ENCODE measurements at regions not wholly inside any gene's neighbourhood (a gene's known extent, or its start where the extent isn't known, plus 50 kb on each side); places are given as distances from the start of the nearest gene placed in this dataset.

- CTCF ChIA-PET: no interaction called here
- no peak for DNase-seq
- POLR2A ChIA-PET: no interaction called here
- Mint-ChIP-seq H3K27me3 (no peaks in the 10 kb centered on the region), H3K27ac (no peak overlapping the region), H3K9me3 (no peaks in the 10 kb centered on the region), H3K4me3 (no peak overlapping the region), H3K4me1 (no peaks in the 10 kb centered on the region), H3K36me3 (ENCODE audit: low read depth) (no peaks in the 10 kb centered on the region)
These were observed 92.1 kb downstream of the SLC25A47 start for GRCh38 chr14:100415226-100415625.

- no peaks in the 10 kb centered on the region for H3K4me1 Mint-ChIP-seq
These were observed 93.0 kb downstream of the SLC25A47 start for GRCh38 chr14:100416081-100416680.

DNA sequence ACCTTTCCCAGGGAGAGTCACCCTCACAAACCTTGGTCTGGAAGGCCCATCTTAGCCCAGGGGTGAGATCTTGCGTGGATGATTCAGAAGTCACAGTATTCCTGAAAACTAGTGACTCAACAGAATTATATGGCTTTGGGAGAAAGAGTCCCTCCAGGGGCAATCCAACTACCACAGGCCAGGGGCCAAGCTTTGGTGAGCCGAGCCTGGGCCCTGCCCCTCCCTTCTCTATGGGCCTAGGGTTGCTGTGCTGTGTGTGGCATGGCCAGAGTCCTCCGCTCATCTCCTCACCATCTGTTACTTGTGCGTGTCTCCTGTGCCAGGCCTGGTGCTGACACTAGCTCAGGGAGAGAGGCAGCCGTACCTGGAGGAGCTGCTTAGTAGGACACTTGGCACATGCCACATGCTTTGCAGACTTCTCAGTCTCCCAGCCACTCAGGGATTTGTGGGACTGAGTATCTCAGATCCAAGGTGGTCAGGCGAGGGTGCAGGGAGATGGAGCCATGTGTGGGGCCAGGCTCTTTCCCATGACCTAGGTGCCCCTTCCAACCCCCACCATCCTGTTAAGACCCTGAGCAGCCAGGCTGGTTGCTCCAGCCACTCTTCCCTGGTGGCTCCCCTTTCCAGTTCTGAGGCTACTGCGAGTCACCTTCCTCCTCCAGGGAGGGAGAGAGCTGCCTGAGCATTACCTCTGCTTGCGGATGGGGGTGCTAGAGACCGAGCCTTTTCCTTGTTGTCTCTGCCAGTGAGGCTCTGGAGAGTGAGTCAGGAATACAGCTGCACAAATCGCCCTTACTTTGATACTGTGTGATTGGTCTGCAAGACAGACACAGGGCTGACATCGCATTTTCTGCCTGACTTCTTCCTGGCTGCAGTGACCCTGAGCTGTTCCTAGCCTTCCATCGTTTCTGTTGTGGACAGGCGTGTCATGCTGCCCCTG, 94.1 kb downstream of the SLC25A47 start:
- H3K4me3 Mint-ChIP-seq: no peak overlapping the region
- POLR2A ChIA-PET: no interaction called here
- H3K4me1 Mint-ChIP-seq: no peaks in the 10 kb centered on the region
- DNase-seq: no peak
- H3K27ac Mint-ChIP-seq: no peak overlapping the region
- no peaks in the 10 kb centered on the region for H3K27me3 Mint-ChIP-seq
- CTCF ChIA-PET: interaction anchor here (1.4 kb wide), 1 partner anchor 229 kb away, joined by 3 read pairs; no protein-coding TSS in a partner anchor
- no peaks in the 10 kb centered on the region for H3K36me3 Mint-ChIP-seq (ENCODE audit: low read depth)
- H3K9me3 Mint-ChIP-seq: no peaks in the 10 kb centered on the region

More at GRCh38 chr14:100416081-100416680, 93.0 kb downstream of the SLC25A47 start:
- Mint-ChIP-seq H3K27ac (no peak overlapping the region), H3K9me3 (no peaks in the 10 kb centered on the region), H3K36me3 (ENCODE audit: low read depth) (no peaks in the 10 kb centered on the region), H3K27me3 (no peaks in the 10 kb centered on the region), H3K4me3 (no peak overlapping the region)
- ChIA-PET POLR2A (no interaction called here), CTCF (no interaction called here)
- DNase-seq: no peak

GRCh38 chr14:100419856-100420255, 96.7 kb downstream of the SLC25A47 start:
- H3K27ac Mint-ChIP-seq: no peak overlapping the region
- DNase-seq: no peak
- POLR2A ChIA-PET: no interaction called here
- CTCF ChIA-PET: no interaction called here
- H3K27me3 Mint-ChIP-seq: no peaks in the 10 kb centered on the region
- H3K4me1 Mint-ChIP-seq: peaks cover 5% of the 10 kb centered on the region
- H3K9me3 Mint-ChIP-seq: no peaks in the 10 kb centered on the region
- H3K4me3 Mint-ChIP-seq: no peak overlapping the region
- no peaks in the 10 kb centered on the region for H3K36me3 Mint-ChIP-seq (ENCODE audit: low read depth)

GRCh38 chr14:100421756-100422470, 98.8 kb downstream of the SLC25A47 start:
- no peak overlapping the region for H3K27ac Mint-ChIP-seq
- H3K4me3 Mint-ChIP-seq: no peak overlapping the region
- H3K4me1 Mint-ChIP-seq: peaks cover 15% of the 10 kb centered on the region
- no peaks in the 10 kb centered on the region for H3K27me3 Mint-ChIP-seq
- no peaks in the 10 kb centered on the region for H3K36me3 Mint-ChIP-seq (ENCODE audit: low read depth)
- no peak for DNase-seq
- POLR2A ChIA-PET: no interaction called here
- no peaks in the 10 kb centered on the region for H3K9me3 Mint-ChIP-seq
- CTCF ChIA-PET: interaction anchor here (0.8 to 2.1 kb wide), 2 partner anchors 14 to 16 kb away, joined by 3 to 5 read pairs; no protein-coding TSS in a partner anchor

DNA sequence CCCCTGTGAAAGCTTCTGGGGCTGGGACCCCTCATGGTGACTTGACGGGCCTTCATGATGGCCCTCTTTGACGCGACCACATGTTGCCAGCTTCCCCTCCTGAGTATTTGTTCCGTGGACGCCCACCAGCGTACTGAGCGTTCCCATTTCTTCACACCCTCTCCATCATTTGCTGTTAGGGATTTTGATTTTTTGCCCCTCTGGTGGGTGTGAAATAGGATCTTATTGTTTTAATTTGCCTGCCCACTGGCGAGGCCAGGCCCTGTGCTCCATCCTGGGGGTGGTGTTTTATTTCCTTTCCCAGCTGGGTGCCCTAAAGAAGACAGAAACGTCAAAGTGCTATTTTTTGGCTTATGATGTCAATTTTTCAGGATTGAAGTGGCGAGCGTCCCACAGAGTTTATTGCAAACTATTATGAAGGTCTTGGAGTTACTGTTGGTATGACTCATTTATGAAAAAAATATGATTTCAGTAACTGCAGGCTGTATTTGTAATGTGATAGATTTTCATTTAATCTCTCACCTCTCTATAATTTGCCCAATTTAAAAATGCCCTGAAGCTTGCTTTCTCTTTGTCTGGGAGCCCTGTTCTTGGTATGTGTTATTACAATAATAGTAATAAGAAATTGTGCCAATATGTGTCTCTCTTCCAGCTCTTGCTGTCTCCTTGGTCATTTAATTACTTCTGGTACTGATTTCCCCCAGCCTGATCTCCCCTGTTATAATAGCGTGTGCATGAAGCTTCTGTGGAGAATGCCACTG, 99.6 kb downstream of the SLC25A47 start:
- Mint-ChIP-seq H3K4me1 (peaks cover 15% of the 10 kb centered on the region), H3K27ac (no peak overlapping the region), H3K36me3 (ENCODE audit: low read depth) (no peaks in the 10 kb centered on the region), H3K4me3 (no peak overlapping the region), H3K27me3 (no peaks in the 10 kb centered on the region), H3K9me3 (no peaks in the 10 kb centered on the region)
- CTCF ChIA-PET: interaction anchor here (2.1 kb wide), 1 partner anchor 16 kb away, joined by 5 read pairs; no protein-coding TSS in a partner anchor
- no peak for DNase-seq
- POLR2A ChIA-PET: no interaction called here

- Mint-ChIP-seq H3K9me3 (no peaks in the 10 kb centered on the region), H3K27me3 (no peaks in the 10 kb centered on the region), H3K27ac (peak overlapping the region; percentile 26), H3K4me1 (peaks cover 15% of the 10 kb centered on the region), H3K4me3 (no peak overlapping the region), H3K36me3 (ENCODE audit: low read depth) (no peaks in the 10 kb centered on the region)
- ChIA-PET CTCF (no interaction called here), POLR2A (no interaction called here)
- DNase-seq: no peak
These were observed 100.3 kb downstream of the SLC25A47 start for GRCh38 chr14:100423317-100424010.

- DNase-seq: no peak
- ChIA-PET CTCF (interaction anchor here (0.9 to 2.3 kb wide), 6 partner anchors 11 to 221 kb away, joined by 3 to 7 read pairs (median 4); no protein-coding TSS in a partner anchor), POLR2A (no interaction called here)
- H3K4me1 Mint-ChIP-seq: peaks cover 15% of the 10 kb centered on the region
- no peaks in the 10 kb centered on the region for H3K36me3 Mint-ChIP-seq (ENCODE audit: low read depth)
- H3K4me3 Mint-ChIP-seq: no peak overlapping the region
- H3K27ac Mint-ChIP-seq: peak overlapping the region; percentile 26
- no peaks in the 10 kb centered on the region for H3K27me3 Mint-ChIP-seq
- no peaks in the 10 kb centered on the region for H3K9me3 Mint-ChIP-seq
These were observed 101.6 kb downstream of the SLC25A47 start for GRCh38 chr14:100424504-100425428.

DNA sequence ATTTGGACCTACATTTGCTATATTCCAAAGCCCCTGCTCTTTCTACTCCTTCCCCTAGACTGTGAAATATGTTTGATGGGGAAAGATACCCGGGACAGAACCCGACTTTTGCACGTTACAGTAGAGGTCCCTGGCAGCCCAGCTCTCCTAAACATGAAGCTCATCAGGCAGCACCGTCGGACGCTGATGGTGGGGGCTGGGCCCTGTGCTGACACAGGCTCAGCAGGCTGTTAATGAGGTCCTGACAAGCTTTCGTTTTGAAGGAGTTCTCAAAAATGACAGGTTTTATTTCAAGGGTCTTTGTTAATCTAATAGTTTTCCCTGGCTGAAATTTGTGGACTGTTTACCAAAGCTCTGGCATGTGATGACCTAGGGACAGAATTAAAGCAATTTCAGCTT, 102.3 kb downstream of the SLC25A47 start:
- Mint-ChIP-seq H3K4me1 (peaks cover 15% of the 10 kb centered on the region), H3K27ac (no peak overlapping the region), H3K4me3 (no peak overlapping the region), H3K27me3 (no peaks in the 10 kb centered on the region), H3K36me3 (ENCODE audit: low read depth) (no peaks in the 10 kb centered on the region), H3K9me3 (no peaks in the 10 kb centered on the region)
- DNase-seq: no peak
- CTCF ChIA-PET: interaction anchor here (0.7 to 2.3 kb wide), 7 partner anchors 10 to 220 kb away, joined by 3 to 7 read pairs (median 4); no protein-coding TSS in a partner anchor
- POLR2A ChIA-PET: no interaction called here

DNA sequence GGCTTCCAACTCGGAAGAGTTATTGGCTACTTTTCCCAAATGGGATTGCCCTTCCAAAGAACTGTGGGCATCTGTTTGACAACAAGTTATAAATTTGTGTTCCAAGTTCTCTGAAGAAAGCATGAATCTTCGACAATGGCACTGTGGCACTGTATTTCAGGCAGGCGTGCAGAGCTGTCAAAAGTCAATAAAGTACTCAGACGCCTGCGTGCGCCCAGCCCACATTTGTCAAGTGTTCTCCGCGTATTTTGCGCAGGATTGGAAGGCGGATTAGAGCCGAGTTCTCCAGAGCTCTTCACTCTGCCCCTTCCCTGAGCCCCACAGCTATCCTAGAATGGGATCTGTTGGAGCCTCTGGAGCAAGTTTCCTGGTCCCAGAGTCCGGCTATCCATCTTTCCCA, 103.2 kb downstream of the SLC25A47 start:
- no peaks in the 10 kb centered on the region for H3K36me3 Mint-ChIP-seq (ENCODE audit: low read depth)
- no peak overlapping the region for H3K27ac Mint-ChIP-seq
- H3K4me3 Mint-ChIP-seq: no peak overlapping the region
- H3K4me1 Mint-ChIP-seq: peaks cover 15% of the 10 kb centered on the region
- CTCF ChIA-PET: interaction anchor here (1.2 to 2.3 kb wide), 2 partner anchors 13 to 16 kb away, joined by 3 to 7 read pairs; no protein-coding TSS in a partner anchor
- POLR2A ChIA-PET: no interaction called here
- DNase-seq: no peak
- H3K9me3 Mint-ChIP-seq: no peaks in the 10 kb centered on the region
- H3K27me3 Mint-ChIP-seq: no peaks in the 10 kb centered on the region

- CTCF ChIA-PET: interaction anchor here (1.4 to 2.3 kb wide), 2 partner anchors 12 to 218 kb away, joined by 3 to 7 read pairs; no protein-coding TSS in a partner anchor
These were observed 104.0 kb downstream of the SLC25A47 start for GRCh38 chr14:100427166-100427565.

More at GRCh38 chr14:100427166-100427565, 104.0 kb downstream of the SLC25A47 start:
- Mint-ChIP-seq H3K4me1 (peaks cover 15% of the 10 kb centered on the region), H3K27ac (no peak overlapping the region), H3K36me3 (ENCODE audit: low read depth) (no peaks in the 10 kb centered on the region), H3K9me3 (no peaks in the 10 kb centered on the region), H3K27me3 (no peaks in the 10 kb centered on the region), H3K4me3 (no peak overlapping the region)
- POLR2A ChIA-PET: no interaction called here
- no peak for DNase-seq
